ENCODE measurements at regions not wholly inside any gene's neighbourhood (a gene's known extent, or its start where the extent isn't known, plus 50 kb on each side); places are given as distances from the start of the nearest gene placed in this dataset.

- H3K36me3 Mint-ChIP-seq (ENCODE audit: insufficient read depth, unreplicated experiment): no peaks in the 10 kb centered on the region
Measured at GRCh38 chr2:155060896-155061295, 362.4 kb downstream of the KCNJ3 start.

DNA sequence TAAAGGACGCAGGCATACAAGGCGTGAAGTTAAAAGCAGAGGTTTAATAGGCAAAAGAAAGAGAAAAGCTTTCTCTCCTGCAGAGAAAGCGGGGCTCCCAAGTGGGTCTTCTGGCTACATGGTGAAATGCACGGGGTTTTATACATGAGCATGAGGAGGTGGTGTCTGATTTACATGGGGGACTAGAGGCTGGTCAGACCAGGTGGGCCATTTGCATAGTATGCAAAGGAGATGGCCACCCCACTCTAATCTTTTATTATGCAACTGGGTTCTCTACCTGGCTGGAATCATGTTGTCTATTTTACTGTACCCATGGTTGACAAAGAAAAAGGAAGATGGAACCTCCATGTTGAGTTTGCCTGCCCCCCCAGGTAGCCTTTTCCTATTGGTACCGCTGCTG lies 356.2 kb downstream of the KCNJ3 start:
- no peak for TF ChIP-seq CTCF (IDR thresholded peaks at IDR 0.05; ENCODE audit: insufficient read depth in 1 of 2, low read depth in 1 of 2, low read length in 1 of 2, severe bottlenecking in 1 of 2, unreplicated experiment in 1 of 2)
- Histone ChIP-seq H3K4me3 (ENCODE audit: low read depth, low read length) (no peak overlapping the region), H3K27me3 (replicated peaks; ENCODE audit: control insufficient read depth, insufficient read depth, low read length) (no peaks in the 10 kb centered on the region), H3K9me3 (no peaks in the 10 kb centered on the region), H3K36me3 (ENCODE audit: control insufficient read depth, insufficient read depth, low read length) (no peaks in the 10 kb centered on the region), H3K4me1 (no peaks in the 10 kb centered on the region)
- intact Hi-C loops (cut with micrococcal nuclease; ENCODE audit: unreplicated experiment): no loop called here
- Mint-ChIP-seq H3K36me3 (ENCODE audit: insufficient read depth, unreplicated experiment) (no peaks in the 10 kb centered on the region), H3K4me1 (ENCODE audit: low read depth, unreplicated experiment) (no peaks in the 10 kb centered on the region), H3K27me3 (ENCODE audit: insufficient read depth, unreplicated experiment) (peaks cover 12% of the 10 kb centered on the region), H3K4me3 (ENCODE audit: unreplicated experiment) (no peak overlapping the region), H3K27ac (ENCODE audit: unreplicated experiment) (no peak overlapping the region), H3K9me3 (ENCODE audit: unreplicated experiment) (no peaks in the 10 kb centered on the region)
- no TSS peak for BruUV-seq (replicated peaks)
- no peak for DNase-seq
- CTCF ChIA-PET: no interaction called here
- POLR2A ChIA-PET: no interaction called here

More at GRCh38 chr2:155060896-155061295, 362.4 kb downstream of the KCNJ3 start:
- H3K4me1 Mint-ChIP-seq (ENCODE audit: low read depth, unreplicated experiment): no peaks in the 10 kb centered on the region
- no TSS peak for BruUV-seq (replicated peaks)
- Histone ChIP-seq H3K36me3 (ENCODE audit: control insufficient read depth, insufficient read depth, low read length) (no peaks in the 10 kb centered on the region), H3K4me1 (peaks cover 7% of the 10 kb centered on the region; the same call in 1 of the 2 replicates), H3K4me3 (ENCODE audit: low read depth, low read length) (no peak overlapping the region), H3K27me3 (replicated peaks; ENCODE audit: control insufficient read depth, insufficient read depth, low read length) (no peaks in the 10 kb centered on the region), H3K9me3 (no peaks in the 10 kb centered on the region)
- H3K27ac Mint-ChIP-seq (ENCODE audit: unreplicated experiment): no peak overlapping the region
- peaks cover 6% of the 10 kb centered on the region for H3K27me3 Mint-ChIP-seq (ENCODE audit: insufficient read depth, unreplicated experiment)
- TF ChIP-seq CTCF (IDR thresholded peaks at IDR 0.05; ENCODE audit: insufficient read depth in 1 of 2, low read depth in 1 of 2, low read length in 1 of 2, severe bottlenecking in 1 of 2, unreplicated experiment in 1 of 2): no peak
- no peak overlapping the region for H3K4me3 Mint-ChIP-seq (ENCODE audit: unreplicated experiment)
- intact Hi-C loops (cut with micrococcal nuclease; ENCODE audit: unreplicated experiment): no loop called here
- H3K9me3 Mint-ChIP-seq (ENCODE audit: unreplicated experiment): no peaks in the 10 kb centered on the region
- POLR2A ChIA-PET: no interaction called here
- CTCF ChIA-PET: no interaction called here
- DNase-seq: no peak

- no peaks in the 10 kb centered on the region for H3K27me3 ChIP-seq (replicated peaks; ENCODE audit: control insufficient read depth, insufficient read depth, low read length)
- no TSS peak for BruUV-seq (replicated peaks)
- ChIA-PET CTCF (no interaction called here), POLR2A (no interaction called here)
- Mint-ChIP-seq H3K36me3 (ENCODE audit: insufficient read depth, unreplicated experiment) (no peaks in the 10 kb centered on the region), H3K27ac (ENCODE audit: unreplicated experiment) (no peak overlapping the region), H3K4me1 (ENCODE audit: low read depth, unreplicated experiment) (no peaks in the 10 kb centered on the region), H3K4me3 (ENCODE audit: unreplicated experiment) (no peak overlapping the region), H3K27me3 (ENCODE audit: insufficient read depth, unreplicated experiment) (peaks cover 4% of the 10 kb centered on the region), H3K9me3 (ENCODE audit: unreplicated experiment) (no peaks in the 10 kb centered on the region)
- H3K9me3 ChIP-seq: no peaks in the 10 kb centered on the region
- H3K4me3 ChIP-seq (ENCODE audit: low read depth, low read length): no peak overlapping the region
- DNase-seq: no peak
- no peaks in the 10 kb centered on the region for H3K36me3 ChIP-seq (ENCODE audit: control insufficient read depth, insufficient read depth, low read length)
- no peaks in the 10 kb centered on the region for H3K4me1 ChIP-seq
- no peak for TF ChIP-seq CTCF (IDR thresholded peaks at IDR 0.05; ENCODE audit: insufficient read depth in 1 of 2, low read depth in 1 of 2, low read length in 1 of 2, severe bottlenecking in 1 of 2, unreplicated experiment in 1 of 2)
- intact Hi-C loops (cut with micrococcal nuclease; ENCODE audit: unreplicated experiment): loop anchor here (10.0 kb wide), 1 partner anchor 162 kb away; no protein-coding TSS in a partner anchor
Measured at GRCh38 chr2:155043097-155043496, 344.6 kb downstream of the KCNJ3 start.

Data from Caco-2 (cell line).